GM19193 (cell line): ENCODE measurements at regions not wholly inside any gene's neighbourhood (a gene's known extent, or its start where the extent isn't known, plus 50 kb on each side); places are given as distances from the start of the nearest gene placed in this dataset.

Experiments used
- POLR2A ChIP-seq: IDR thresholded peaks from 4 replicates; pipeline ENCODE4 v1.6.1; 2011; ENCODE audit not compliant: insufficient read depth, insufficient read length; ENCODE audit errors: extremely low read depth

- TF ChIP-seq POLR2A, result no peak
These were observed 1035.9 kb downstream of the PLOD2 start for GRCh38 chr3:145124900-145125678.

- no peak for TF ChIP-seq POLR2A
These were observed 1027.7 kb downstream of the PLOD2 start for GRCh38 chr3:145133281-145133680.

- TF ChIP-seq POLR2A, result no peak
These were observed 1026.2 kb downstream of the PLOD2 start for GRCh38 chr3:145134738-145135137.

- TF ChIP-seq POLR2A, result no peak
These were observed 1016.6 kb downstream of the PLOD2 start for GRCh38 chr3:145144361-145144760.

- TF ChIP-seq POLR2A, result no peak
These were observed 1015.5 kb downstream of the PLOD2 start for GRCh38 chr3:145145461-145145860.

- no peak for TF ChIP-seq POLR2A
These were observed 1001.3 kb downstream of the PLOD2 start for GRCh38 chr3:145159640-145160039.

GRCh38 chr3:145170121-145170520 lies 990.9 kb downstream of the PLOD2 start:
- TF ChIP-seq POLR2A, result no peak

GRCh38 chr3:145175626-145176025 lies 985.4 kb downstream of the PLOD2 start:
- TF ChIP-seq POLR2A, result no peak

GRCh38 chr3:145176907-145177306 lies 984.1 kb downstream of the PLOD2 start:
- TF ChIP-seq POLR2A, result no peak

GRCh38 chr3:145177828-145178227 lies 983.2 kb downstream of the PLOD2 start:
- TF ChIP-seq POLR2A, result no peak

- no peak for TF ChIP-seq POLR2A
These were observed 978.6 kb downstream of the PLOD2 start for GRCh38 chr3:145182196-145182911.

- TF ChIP-seq POLR2A, result no peak
These were observed 977.7 kb downstream of the PLOD2 start for GRCh38 chr3:145183261-145183660.

- TF ChIP-seq POLR2A, result no peak
These were observed 972.8 kb downstream of the PLOD2 start for GRCh38 chr3:145188079-145188770.

- no peak for TF ChIP-seq POLR2A
These were observed 970.8 kb downstream of the PLOD2 start for GRCh38 chr3:145190138-145190537.

GRCh38 chr3:145190761-145191160 lies 970.2 kb downstream of the PLOD2 start:
- TF ChIP-seq POLR2A, result no peak

- TF ChIP-seq POLR2A, result no peak
These were observed 969.4 kb downstream of the PLOD2 start for GRCh38 chr3:145191543-145191942.

GRCh38 chr3:145197051-145197820 lies 963.7 kb downstream of the PLOD2 start:
- TF ChIP-seq POLR2A, result no peak
